NCI-H446 treated with DMSO at 0.1 percent for 48 hours (cell line): ENCODE measurements at regions not wholly inside any gene's neighbourhood (a gene's known extent, or its start where the extent isn't known, plus 50 kb on each side); places are given as distances from the start of the nearest gene placed in this dataset.
"Not testable (repeated sequence)": the region's sequence is repeated elsewhere in the genome, so short reads cannot be mapped to it uniquely, and the experiment has no call there.

Experiments used
- DNase-seq: peaks from one replicate; lab custom pipeline; 2025; lab: John Stamatoyannopoulos, UW

DNA sequence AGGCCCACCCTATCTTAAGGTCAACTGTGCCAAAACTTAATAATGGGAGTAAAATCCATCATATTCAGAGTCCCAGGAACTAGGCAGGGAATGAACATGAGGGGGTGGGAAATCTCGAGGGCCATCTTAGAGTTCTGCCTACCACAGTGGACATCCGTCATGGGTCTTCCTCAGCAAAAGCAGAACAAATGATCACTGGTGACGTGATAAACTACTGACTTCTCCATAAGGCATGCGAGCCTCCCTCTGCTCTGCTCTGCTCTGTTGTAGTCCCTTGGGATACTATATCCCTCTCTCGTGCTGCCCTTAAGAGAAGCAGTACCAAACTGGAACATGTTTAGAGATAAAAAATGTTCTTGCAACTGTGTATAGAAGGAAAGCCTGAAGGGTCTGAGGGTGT, 603.8 kb downstream of the TTLL7 start:
- DNase-seq, result not testable (repeated sequence)

DNA sequence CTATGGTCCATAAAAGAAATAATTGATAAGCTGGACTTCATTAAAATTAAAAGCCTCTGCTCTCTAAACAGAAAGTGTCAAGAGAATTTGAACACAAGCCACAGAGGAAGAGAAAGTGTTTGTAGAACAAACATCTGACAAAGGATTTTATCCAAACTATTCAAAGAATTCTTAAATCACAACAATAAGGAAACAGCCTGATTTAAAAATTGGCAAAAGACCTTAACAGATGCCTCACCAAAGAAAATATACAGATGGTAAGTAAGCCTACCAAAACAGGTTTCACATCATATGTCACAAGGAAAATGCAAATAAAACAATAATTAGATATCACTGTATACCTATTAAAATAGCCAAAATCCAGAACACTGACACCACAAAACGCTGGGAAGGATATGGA, 612.0 kb downstream of the TTLL7 start:
- DNase-seq, result peak; percentile 13

GRCh38 chr1:83383107-83383506, 615.8 kb downstream of the TTLL7 start:
- DNase-seq, result not testable (repeated sequence)

- DNase-seq, result not testable (repeated sequence)
Observed at GRCh38 chr1:83373018-83373417, 625.9 kb downstream of the TTLL7 start.

DNA sequence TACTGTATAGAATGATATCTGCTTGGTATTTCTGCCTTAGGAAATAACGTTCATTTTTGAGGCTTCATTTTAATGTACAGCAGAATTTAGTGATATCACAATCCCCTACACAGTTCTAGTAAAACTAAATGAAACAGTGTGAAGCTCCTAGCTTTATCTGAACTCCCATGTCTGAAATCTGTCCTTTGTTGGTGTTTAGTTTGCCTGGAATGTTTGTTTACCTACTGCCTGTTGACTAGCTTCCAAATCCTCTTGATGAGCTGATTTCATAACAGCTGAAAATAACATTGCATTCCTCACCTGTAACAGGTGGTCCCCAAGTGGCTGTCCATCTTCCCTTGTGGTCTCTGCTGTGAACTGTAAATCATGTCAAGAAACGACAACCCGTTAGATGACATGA, 629.1 kb downstream of the TTLL7 start:
- not testable (repeated sequence) for DNase-seq

DNA sequence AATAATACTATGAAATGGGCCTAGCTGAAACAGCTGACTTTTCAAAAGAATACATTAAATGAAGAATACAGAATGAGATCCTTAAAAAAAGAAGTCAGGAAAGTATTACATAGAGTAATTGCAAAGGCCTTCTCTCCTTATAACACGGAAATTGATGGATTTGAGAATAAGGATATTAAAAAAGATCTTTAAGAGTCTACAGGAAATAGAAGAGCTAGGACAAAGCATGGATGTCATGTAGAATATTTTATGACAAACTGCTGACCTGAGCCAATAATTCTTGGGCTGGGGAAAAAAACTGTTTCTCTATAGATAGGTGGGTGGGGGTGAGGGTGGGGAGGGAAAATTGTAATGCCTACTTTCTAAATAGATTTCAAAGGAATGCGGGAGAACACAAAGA, 633.6 kb downstream of the TTLL7 start:
- not testable (repeated sequence) for DNase-seq

DNA sequence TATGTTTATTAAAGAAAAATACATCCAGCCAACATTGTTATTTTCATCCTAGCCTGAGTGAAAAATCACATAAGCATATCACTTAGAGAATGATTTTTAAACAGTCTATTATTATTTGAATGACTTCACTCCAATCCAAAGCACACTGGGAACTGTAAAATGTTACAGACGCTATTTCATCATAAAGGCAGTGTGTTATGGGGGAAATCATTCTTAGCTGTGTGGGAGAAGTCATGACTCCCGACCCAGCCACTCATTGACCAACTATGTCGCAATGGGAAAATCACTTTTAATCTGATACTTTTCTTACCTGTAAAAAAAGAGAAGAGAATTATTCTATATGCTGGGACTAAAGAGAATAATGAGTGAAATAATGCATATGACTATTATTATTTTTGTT, 653.6 kb downstream of the TTLL7 start:
- DNase-seq, result not testable (repeated sequence)

- not testable (repeated sequence) for DNase-seq
Observed at GRCh38 chr1:83343767-83344166, 655.2 kb downstream of the TTLL7 start.

DNA sequence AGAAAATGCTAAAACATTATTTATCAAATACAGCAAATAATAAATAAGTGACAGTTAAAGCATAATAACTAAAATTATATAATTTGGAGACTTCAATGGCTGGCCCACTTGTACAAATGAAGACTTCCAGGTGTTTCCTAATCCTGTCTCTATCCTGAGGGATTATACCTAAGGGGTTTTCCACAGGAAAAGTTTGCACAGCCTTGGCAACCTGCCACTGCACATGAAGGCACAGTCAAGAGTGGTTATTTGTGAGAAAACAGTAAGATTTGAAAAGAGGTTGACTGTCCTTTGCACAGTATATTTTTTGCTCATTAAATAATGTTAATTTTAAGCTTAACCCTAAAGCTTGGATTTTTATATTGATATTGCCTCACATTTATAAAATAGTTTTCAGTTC, 655.9 kb downstream of the TTLL7 start:
- not testable (repeated sequence) for DNase-seq

DNA sequence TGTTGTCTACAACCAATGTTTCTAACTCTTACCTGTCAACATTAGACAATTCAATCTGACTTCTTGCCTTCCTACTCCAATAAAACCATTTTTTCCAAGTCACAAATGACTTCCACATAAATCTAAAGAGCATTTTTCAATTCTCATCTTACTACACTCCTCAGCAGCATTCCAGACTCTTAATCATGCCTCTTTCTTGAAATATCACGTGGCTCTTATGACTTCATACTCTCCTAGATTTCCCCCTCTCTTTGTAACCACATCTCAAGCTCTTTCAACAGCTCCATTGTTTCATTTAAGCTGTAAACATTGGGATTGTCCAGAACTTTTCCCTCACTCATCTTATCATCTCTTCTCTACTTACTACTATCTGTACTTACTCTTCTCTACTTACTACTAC, 666.6 kb downstream of the TTLL7 start:
- not testable (repeated sequence) for DNase-seq

- no peak for DNase-seq
Observed at GRCh38 chr1:83318366-83318765, 680.6 kb downstream of the TTLL7 start.

DNA sequence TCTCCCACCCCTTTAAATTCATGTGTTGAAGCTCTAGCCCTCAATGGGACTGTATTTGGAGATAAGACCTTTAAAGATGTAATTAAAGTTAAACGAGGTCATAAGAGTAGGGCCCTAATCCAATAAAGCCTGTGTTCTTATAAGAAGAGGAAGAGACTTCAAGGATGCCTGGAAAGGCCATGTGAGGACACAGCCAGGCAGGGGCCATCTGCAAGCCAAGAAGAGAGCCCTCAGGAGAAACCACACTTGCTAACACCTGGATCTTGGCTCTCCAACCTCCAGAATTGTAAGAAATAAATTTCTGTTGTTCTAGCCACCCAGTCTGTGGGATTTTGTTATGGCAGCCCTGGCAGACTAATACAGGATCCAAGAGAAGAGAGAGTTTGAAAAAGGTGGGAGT, 683.5 kb downstream of the TTLL7 start:
- not testable (repeated sequence) for DNase-seq

DNA sequence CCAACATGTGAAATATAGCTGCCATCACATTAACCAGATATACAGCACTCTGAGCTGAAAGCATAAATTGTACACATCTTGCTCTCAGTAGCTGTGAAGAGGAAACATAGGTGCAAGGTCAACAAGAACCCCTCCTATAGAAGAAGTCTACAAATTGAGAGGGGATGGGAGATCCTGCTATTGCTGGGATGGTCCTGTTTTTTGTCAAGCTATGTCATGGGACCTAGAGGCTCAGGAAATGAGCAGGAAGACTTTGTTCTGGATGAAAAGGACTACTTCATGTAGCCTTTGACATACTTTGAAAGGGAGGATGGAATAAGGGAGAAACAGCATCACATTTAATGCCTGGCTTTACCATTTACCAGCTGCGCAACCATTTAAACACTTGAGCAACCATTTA, 688.8 kb downstream of the TTLL7 start:
- DNase-seq, result not testable (repeated sequence)

DNA sequence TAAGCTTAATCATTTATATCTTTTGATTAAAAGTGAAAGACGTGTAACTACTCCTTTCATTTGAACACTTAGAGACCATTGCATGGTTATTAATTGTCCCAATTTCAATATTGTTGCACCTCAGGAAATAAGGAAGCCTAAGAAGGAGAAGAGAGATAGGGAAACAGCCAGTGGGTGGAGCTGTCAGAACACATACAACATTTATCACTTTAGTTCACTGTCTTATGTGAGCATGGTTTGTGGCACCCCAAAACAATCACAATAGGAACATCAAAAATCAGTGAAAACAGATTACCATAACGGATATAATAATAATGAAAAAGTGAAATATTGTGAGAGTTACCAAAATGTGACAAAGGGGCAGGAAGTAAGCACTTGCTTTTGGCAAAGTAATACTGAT, 689.9 kb downstream of the TTLL7 start:
- DNase-seq, result not testable (repeated sequence)

DNA sequence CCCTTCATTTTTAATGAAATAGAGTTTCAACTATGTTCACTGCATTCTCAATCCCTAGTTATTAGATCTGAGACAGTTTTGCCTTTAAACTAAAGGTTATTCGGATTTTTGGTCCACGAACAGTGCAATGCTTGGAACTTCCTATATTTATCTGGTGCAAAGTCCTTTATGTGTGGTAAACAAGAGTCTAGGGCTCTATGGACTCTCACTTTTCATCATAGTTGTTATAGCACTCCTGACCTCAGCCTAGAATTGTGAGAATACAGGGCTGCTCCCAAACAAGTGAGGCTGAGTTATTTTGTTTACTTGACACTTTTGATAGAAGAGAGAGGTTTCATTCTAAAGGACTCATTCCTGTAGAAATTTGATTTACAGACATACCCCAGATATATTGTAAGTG, 692.1 kb downstream of the TTLL7 start:
- DNase-seq, result not testable (repeated sequence)

- not testable (repeated sequence) for DNase-seq
Observed at GRCh38 chr1:83295594-83295993, 703.3 kb downstream of the TTLL7 start.

DNA sequence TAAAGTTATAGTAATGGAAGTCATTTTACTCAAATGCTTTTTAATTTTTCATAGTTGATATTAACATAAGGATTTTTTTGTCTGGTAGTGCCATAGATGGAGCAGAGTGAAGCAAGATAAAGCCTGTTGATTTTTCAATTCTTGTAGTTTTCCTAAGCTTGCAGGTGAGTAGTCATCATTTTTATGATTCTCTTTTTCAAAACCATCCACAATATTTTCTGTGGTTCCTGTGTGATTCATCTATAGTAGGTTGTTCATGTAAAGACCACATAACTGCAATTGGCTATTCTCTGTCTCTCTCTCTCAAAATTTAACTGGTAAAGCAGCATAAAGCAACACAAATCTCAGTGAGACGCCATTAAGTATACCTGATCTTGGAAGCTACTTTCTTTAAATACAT, 711.5 kb downstream of the TTLL7 start:
- not testable (repeated sequence) for DNase-seq

DNA sequence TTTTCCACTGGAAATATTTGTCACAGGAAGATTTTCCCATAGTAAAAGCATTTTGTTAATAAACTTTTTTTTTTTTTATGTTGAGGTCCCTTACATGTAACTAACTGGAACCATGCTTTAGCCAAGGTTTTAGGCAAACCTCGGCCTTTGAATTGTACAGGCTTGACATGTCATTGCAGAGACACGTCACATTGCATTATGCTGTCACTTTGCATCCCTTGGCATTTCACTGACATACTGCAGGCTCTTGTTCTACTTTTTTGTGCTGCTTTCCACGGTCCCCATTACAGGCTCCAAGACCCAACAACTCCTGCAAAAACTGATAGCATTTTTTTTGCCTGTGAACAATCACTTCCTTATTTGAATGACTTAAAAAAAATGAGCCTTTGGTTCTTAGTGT, 724.3 kb downstream of the TTLL7 start:
- not testable (repeated sequence) for DNase-seq

- DNase-seq, result not testable (repeated sequence)
Observed at GRCh38 chr1:83272484-83272883, 726.4 kb downstream of the TTLL7 start.

DNA sequence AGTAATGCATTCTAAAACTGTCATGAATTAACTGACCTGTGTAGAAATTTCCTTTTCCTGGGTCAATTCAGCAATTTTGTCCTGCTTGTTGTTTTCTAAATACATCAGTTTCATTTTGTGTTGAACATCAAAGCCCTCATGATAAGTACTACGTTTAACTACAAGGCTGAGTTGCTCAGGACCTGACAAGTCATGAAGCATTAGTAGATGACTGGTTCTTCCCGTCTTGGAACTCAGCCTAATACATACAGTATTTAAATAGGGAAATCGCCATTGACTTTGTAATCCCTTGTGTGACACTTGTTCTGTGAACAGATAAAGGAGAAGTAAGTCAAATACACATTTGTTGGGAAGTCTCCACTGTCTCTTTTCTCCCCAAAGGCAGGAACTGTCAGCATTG, 727.1 kb downstream of the TTLL7 start:
- not testable (repeated sequence) for DNase-seq

- not testable (repeated sequence) for DNase-seq
Observed at GRCh38 chr1:83270801-83271200, 728.1 kb downstream of the TTLL7 start.

DNA sequence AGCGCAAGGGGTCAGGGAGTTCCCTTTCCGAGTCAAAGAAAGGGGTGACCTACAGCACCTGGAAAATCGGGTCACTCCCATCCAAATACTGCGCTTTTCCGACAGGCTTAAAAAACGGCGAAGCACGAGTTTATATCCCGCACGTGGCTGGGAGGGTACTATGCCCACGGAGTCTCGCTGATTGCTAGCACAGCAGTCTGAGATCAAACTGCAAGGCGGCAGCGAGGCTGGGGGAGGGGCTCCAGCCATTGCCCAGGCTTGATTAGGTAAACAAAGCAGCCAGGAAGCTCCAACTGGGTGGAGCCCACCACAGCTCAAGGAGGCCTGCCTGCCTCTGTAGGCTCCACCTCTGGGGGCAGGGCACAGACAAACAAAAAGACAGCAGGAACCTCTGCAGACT, 735.1 kb downstream of the TTLL7 start:
- DNase-seq, result not testable (repeated sequence)

- DNase-seq, result not testable (repeated sequence)
Observed at GRCh38 chr1:83251687-83252086, 747.2 kb downstream of the TTLL7 start.

- DNase-seq, result not testable (repeated sequence)
Observed at GRCh38 chr1:83246780-83247179, 752.2 kb downstream of the TTLL7 start.

GRCh38 chr1:83244832-83245231, 754.1 kb downstream of the TTLL7 start:
- not testable (repeated sequence) for DNase-seq
